ENCODE measurements at regions not wholly inside any gene's neighbourhood (a gene's known extent, or its start where the extent isn't known, plus 50 kb on each side); places are given as distances from the start of the nearest gene placed in this dataset.
"Not testable (repeated sequence)": the region's sequence is repeated elsewhere in the genome, so short reads cannot be mapped to it uniquely, and the experiment has no call there.

- ATAC-seq (replicated peaks), result no peak
- H3K4me3 Mint-ChIP-seq, result no peak overlapping the region
- H3K27me3 Mint-ChIP-seq, result no peaks in the 10 kb centered on the region
- no peaks in the 10 kb centered on the region for H3K4me1 Mint-ChIP-seq
- H3K36me3 Mint-ChIP-seq (ENCODE audit: low read depth), result no peaks in the 10 kb centered on the region
- no peak overlapping the region for H3K27ac Mint-ChIP-seq
- H3K9me3 Mint-ChIP-seq, result peaks cover 3% of the 10 kb centered on the region
These were observed 146.8 kb downstream of the CRLF3 start for GRCh38 chr17:30677550-30678249.

- H3K27ac Mint-ChIP-seq; H3K27me3 Mint-ChIP-seq; H3K4me3 Mint-ChIP-seq; ATAC-seq (replicated peaks); H3K4me1 Mint-ChIP-seq; H3K36me3 Mint-ChIP-seq (ENCODE audit: low read depth); H3K9me3 Mint-ChIP-seq: not testable (repeated sequence)
These were observed 148.6 kb downstream of the CRLF3 start for GRCh38 chr17:30675777-30676492.

DNA sequence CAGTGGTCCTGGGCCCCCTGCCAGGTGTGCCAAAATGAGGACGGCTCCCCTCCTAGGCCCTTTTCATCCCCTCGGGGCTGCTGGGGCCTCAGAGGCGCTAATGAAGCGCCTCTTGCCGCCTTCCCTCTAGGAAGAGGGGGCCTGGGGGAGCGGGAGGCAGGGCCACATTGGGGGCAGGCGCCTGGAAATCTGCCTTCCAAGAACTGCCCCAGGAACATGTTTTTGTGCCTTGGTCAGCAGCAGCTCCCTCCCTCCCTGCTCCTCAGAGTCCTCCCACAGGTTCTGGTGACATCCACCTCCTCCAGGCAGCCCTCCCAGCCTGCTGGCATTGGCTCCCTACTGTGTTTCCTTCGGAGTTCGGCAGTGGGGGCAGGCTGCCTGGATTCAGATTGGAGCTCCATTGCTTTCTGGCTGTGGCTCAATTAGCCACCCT is 155.3 kb downstream of the CRLF3 start:
- not testable (repeated sequence) for H3K27me3 Mint-ChIP-seq; H3K4me1 Mint-ChIP-seq; ATAC-seq (replicated peaks); H3K27ac Mint-ChIP-seq; H3K9me3 Mint-ChIP-seq; H3K36me3 Mint-ChIP-seq (ENCODE audit: low read depth); H3K4me3 Mint-ChIP-seq

- ATAC-seq (replicated peaks); H3K9me3 Mint-ChIP-seq; H3K36me3 Mint-ChIP-seq (ENCODE audit: low read depth): not testable (repeated sequence)
These were observed 155.9 kb downstream of the CRLF3 start for GRCh38 chr17:30668360-30669181.

DNA sequence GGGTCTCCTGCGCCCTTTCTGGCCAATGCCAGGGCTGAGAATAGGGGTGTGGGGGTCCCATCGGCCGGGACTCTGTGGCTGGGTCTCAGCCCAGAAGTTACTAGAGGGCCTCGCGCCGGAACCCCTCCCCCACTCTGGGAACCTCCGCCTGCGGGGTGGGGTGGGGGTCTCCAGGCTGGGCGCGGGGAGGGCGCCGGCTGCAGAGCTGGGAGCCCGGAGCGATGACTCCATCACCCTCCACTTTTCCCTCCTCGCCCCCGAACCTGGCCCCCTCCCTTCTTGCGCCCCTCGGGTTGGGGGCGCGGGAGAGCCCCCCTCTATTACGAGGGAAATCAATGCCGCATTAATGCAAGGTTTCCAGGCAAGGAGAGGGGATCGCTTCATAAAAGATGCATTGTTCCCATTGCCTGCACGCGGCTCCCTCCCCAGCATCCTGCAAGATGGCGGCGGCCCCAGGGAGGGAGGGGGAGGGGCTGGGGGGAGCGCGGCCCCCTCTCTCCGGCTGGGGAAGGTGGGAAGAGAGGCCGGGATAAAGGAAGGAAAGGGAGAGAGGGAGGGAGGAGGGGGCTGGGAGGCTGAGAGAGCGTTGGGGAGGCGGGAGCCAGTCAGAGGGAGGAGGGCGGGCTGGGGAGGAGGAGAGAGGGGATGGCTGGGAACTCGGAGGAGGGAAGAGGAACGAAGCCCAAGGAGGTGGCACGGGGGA is 156.7 kb downstream of the CRLF3 start:
- not testable (repeated sequence) for H3K9me3 Mint-ChIP-seq; H3K36me3 Mint-ChIP-seq (ENCODE audit: low read depth); H3K27ac Mint-ChIP-seq; H3K4me1 Mint-ChIP-seq; H3K27me3 Mint-ChIP-seq
- ATAC-seq (replicated peaks), result peak; percentile 50
- H3K4me3 Mint-ChIP-seq, result peak overlapping the region; percentile 22

More at GRCh38 chr17:30668360-30669181, 155.9 kb downstream of the CRLF3 start:
- not testable (repeated sequence) for H3K4me1 Mint-ChIP-seq, H3K4me3 Mint-ChIP-seq, H3K27ac Mint-ChIP-seq, H3K27me3 Mint-ChIP-seq

GRCh38 chr17:30666838-30667656 is 157.4 kb downstream of the CRLF3 start:
- not testable (repeated sequence) for H3K27ac Mint-ChIP-seq; ATAC-seq (replicated peaks); H3K4me1 Mint-ChIP-seq; H3K27me3 Mint-ChIP-seq; H3K36me3 Mint-ChIP-seq (ENCODE audit: low read depth); H3K9me3 Mint-ChIP-seq
- peak overlapping the region; percentile 22 for H3K4me3 Mint-ChIP-seq

DNA sequence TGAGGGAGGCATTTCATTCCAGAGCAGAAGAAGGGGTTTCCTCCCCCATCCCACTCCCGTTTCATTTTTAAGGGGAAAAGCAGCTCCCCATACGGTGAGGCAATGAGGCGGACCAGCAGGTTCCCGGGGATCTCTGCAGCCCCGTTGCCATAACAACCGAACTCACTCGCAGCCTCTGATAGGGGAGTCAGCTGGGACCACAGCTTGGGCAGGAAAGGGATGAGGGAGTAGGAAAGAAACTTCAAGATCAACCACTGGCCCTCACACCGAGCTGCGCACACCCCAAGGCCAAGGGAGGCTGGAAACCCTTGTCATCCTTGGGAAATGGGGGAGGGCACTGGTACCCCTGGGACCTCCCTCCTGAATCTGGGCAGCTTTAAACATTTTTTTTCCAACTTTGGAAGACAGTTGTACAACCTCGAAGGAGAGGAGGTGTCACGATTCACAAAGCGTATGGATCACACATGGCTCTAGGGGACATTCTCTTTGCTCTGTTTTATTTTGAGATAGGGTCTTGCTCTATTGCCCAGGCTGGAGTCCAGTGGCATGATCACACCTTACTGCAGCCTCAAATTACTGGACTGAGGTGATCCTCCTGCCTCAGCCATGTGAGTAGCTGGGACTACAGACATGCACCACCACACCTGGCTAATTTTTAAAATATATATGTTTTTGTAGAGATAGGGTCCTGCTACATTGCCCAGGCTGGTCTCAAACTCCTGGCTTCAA is 160.6 kb downstream of the CRLF3 start:
- peak; percentile 32 for ATAC-seq (replicated peaks)
- H3K27ac Mint-ChIP-seq; H3K36me3 Mint-ChIP-seq (ENCODE audit: low read depth); H3K4me3 Mint-ChIP-seq; H3K9me3 Mint-ChIP-seq; H3K27me3 Mint-ChIP-seq; H3K4me1 Mint-ChIP-seq: not testable (repeated sequence)

GRCh38 chr17:30657148-30657547 is 167.3 kb downstream of the CRLF3 start:
- H3K9me3 Mint-ChIP-seq; ATAC-seq (replicated peaks); H3K4me1 Mint-ChIP-seq; H3K4me3 Mint-ChIP-seq; H3K36me3 Mint-ChIP-seq (ENCODE audit: low read depth); H3K27ac Mint-ChIP-seq; H3K27me3 Mint-ChIP-seq: not testable (repeated sequence)

DNA sequence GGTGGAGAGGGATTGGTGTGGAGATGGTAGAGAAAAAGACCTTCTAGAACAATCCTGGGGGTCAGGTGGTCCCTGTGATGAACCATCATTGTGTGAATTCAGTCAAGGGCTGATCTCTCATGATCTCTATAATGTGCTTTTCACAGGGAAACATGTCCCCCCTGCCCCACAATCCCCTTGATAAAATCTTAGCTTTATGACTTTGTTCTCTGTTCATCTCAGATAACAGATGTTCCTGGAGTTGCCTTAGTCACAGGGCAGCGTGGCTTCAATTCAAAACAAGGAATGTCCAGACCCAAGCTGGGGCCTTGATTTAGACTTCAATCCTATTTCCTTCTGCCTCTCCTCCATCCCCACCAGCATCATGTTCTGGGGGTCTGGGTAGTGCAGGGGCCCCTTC is 171.5 kb downstream of the CRLF3 start:
- not testable (repeated sequence) for H3K27me3 Mint-ChIP-seq; H3K27ac Mint-ChIP-seq; H3K4me1 Mint-ChIP-seq; H3K9me3 Mint-ChIP-seq; H3K4me3 Mint-ChIP-seq; H3K36me3 Mint-ChIP-seq (ENCODE audit: low read depth); ATAC-seq (replicated peaks)

- H3K9me3 Mint-ChIP-seq, result not testable (repeated sequence)
These were observed 172.9 kb downstream of the GOSR1 start for GRCh38 chr17:30650149-30650548.

DNA sequence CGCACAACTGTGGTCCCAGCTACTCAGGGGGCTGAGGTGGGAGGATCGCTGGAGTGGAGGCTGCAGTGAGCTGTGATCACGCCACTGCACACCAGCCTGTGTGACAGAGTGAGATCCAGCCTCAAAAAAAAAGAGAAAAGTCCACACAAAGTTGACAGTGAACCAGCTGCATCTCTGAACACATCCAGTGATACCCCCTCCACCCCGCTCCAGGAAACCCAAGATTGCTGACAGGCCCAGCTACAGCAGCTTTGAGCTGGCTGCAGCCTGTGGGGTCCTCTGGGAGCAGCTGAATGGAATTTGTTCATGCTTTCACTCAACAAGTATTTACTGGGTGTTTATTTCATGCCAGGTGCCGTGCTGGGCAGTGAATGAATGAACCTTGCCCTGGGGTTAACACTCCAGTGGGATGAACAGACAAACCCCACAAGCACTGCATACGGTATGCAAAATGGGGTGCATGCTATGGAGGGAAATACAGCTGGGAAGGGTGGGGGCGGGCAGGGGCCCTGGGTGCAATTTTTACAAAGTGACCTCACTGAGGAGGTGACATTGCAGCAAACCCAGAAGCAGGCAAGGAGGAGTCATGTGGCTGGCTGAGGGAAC is 170.9 kb downstream of the GOSR1 start:
- H3K36me3 Mint-ChIP-seq (ENCODE audit: low read depth); H3K27me3 Mint-ChIP-seq; H3K27ac Mint-ChIP-seq; H3K4me1 Mint-ChIP-seq; H3K4me3 Mint-ChIP-seq; H3K9me3 Mint-ChIP-seq; ATAC-seq (replicated peaks): not testable (repeated sequence)

More at GRCh38 chr17:30650149-30650548, 172.9 kb downstream of the GOSR1 start:
- H3K4me1 Mint-ChIP-seq; H3K27me3 Mint-ChIP-seq; H3K4me3 Mint-ChIP-seq; H3K27ac Mint-ChIP-seq; H3K36me3 Mint-ChIP-seq (ENCODE audit: low read depth); ATAC-seq (replicated peaks): not testable (repeated sequence)

- H3K27ac Mint-ChIP-seq; H3K9me3 Mint-ChIP-seq; H3K36me3 Mint-ChIP-seq (ENCODE audit: low read depth); H3K4me1 Mint-ChIP-seq; ATAC-seq (replicated peaks); H3K27me3 Mint-ChIP-seq; H3K4me3 Mint-ChIP-seq: not testable (repeated sequence)
These were observed 168.7 kb downstream of the GOSR1 start for GRCh38 chr17:30645875-30646274.

- H3K36me3 Mint-ChIP-seq (ENCODE audit: low read depth); H3K9me3 Mint-ChIP-seq; H3K4me1 Mint-ChIP-seq; H3K27ac Mint-ChIP-seq; H3K4me3 Mint-ChIP-seq; H3K27me3 Mint-ChIP-seq: not testable (repeated sequence)
- ATAC-seq (replicated peaks), result peak; percentile 96
These were observed 167.5 kb downstream of the GOSR1 start for GRCh38 chr17:30644713-30645112.

Data from activated T-helper 17 cell treated with anti-CD3 and anti-CD28 coated beads, Interleukin-2, amount 50 U/mL, for 72 hours (primary cell).